ENCODE measurements at regions not wholly inside any gene's neighbourhood (a gene's known extent, or its start where the extent isn't known, plus 50 kb on each side); places are given as distances from the start of the nearest gene placed in this dataset.

GRCh38 chr2:134785659-134786430, 52.6 kb upstream of the ACMSD start:
- CTCF ChIA-PET = no interaction called here

GRCh38 chr2:134788417-134788816, 50.0 kb upstream of the ACMSD start:
- intact Hi-C loops (cut with micrococcal nuclease; ENCODE audit: unreplicated experiment) = no loop called here
- Histone ChIP-seq H3K27me3 (replicated peaks; ENCODE audit: insufficient read depth, low read depth, low read length, poor library complexity) (peaks cover 6% of the 10 kb centered on the region), H3K36me3 (ENCODE audit: insufficient read depth, low read length, poor library complexity, severe bottlenecking) (no peaks in the 10 kb centered on the region), H3K9me3 (ENCODE audit: low read depth, low read length, poor library complexity, severe bottlenecking) (no peaks in the 10 kb centered on the region), H3K27ac (ENCODE audit: low read depth, low read length, poor library complexity, severe bottlenecking) (no peak overlapping the region), H3K4me3 (ENCODE audit: low read depth, low read length, poor library complexity, severe bottlenecking) (no peak overlapping the region), H3K4me1 (ENCODE audit: insufficient read depth, low read length, poor library complexity, severe bottlenecking) (no peaks in the 10 kb centered on the region)
- CTCF ChIA-PET = no interaction called here
- no peak for DNase-seq (ENCODE audit: low spot score)
- TF ChIP-seq EZH2 (IDR thresholded peaks at IDR 0.05; ENCODE audit: borderline replicate concordance, low read depth, low read length, poor library complexity, severe bottlenecking) (no peak), CTCF (conservative IDR thresholded peaks at IDR 0.05; ENCODE audit: low read depth, low read length) (no peak)
- POLR2A ChIA-PET (ENCODE audit: low non-redundant PET) = no interaction called here
- no TSS peak for BruUV-seq (replicated peaks)

More at GRCh38 chr2:134785659-134786430, 52.6 kb upstream of the ACMSD start:
- no TSS peak for BruUV-seq (replicated peaks)
- no peak for TF ChIP-seq CTCF (conservative IDR thresholded peaks at IDR 0.05; ENCODE audit: low read depth, low read length)
- TF ChIP-seq EZH2 (IDR thresholded peaks at IDR 0.05; ENCODE audit: borderline replicate concordance, low read depth, low read length, poor library complexity, severe bottlenecking) = no peak
- H3K36me3 ChIP-seq (ENCODE audit: insufficient read depth, low read length, poor library complexity, severe bottlenecking) = no peaks in the 10 kb centered on the region
- H3K27ac ChIP-seq (ENCODE audit: low read depth, low read length, poor library complexity, severe bottlenecking) = no peak overlapping the region
- no peaks in the 10 kb centered on the region for H3K9me3 ChIP-seq (ENCODE audit: low read depth, low read length, poor library complexity, severe bottlenecking)
- no peaks in the 10 kb centered on the region for H3K4me1 ChIP-seq (ENCODE audit: insufficient read depth, low read length, poor library complexity, severe bottlenecking)
- no peak for DNase-seq (ENCODE audit: low spot score)
- intact Hi-C loops (cut with micrococcal nuclease; ENCODE audit: unreplicated experiment) = no loop called here
- peaks cover 3% of the 10 kb centered on the region for H3K27me3 ChIP-seq (replicated peaks; ENCODE audit: insufficient read depth, low read depth, low read length, poor library complexity)
- POLR2A ChIA-PET (ENCODE audit: low non-redundant PET) = no interaction called here
- no peak overlapping the region for H3K4me3 ChIP-seq (ENCODE audit: low read depth, low read length, poor library complexity, severe bottlenecking)

Measured in A673 (cell line).